OCI-LY7 (cell line): ENCODE measurements at regions not wholly inside any gene's neighbourhood (a gene's known extent, or its start where the extent isn't known, plus 50 kb on each side); places are given as distances from the start of the nearest gene placed in this dataset.

ENCODE experiments used
- BruUV-seq: library from RNA; stranded (reverse); fragments of 400-500 nt; replicated peaks from 2 replicates; lab custom pipeline; 2021; lab: Mats Ljungman, UMichigan
- CTCF ChIA-PET: fragments of 300-600 bp; sonication (Branson Sonifier 250); formaldehyde crosslinking; loops from one replicate; lab custom pipeline; 2022; ENCODE audit warnings: antibody characterized with exemption; ENCODE audit not compliant: unreplicated experiment; lab: Charles Lee
- POLR2A ChIA-PET: fragments of 300-600 bp; sonication (Branson Sonifier 250); formaldehyde crosslinking; loops from one replicate; lab custom pipeline; 2022; ENCODE audit warnings: antibody characterized with exemption; lab: Charles Lee
- DNase-seq: peaks from one replicate; pipeline ENCODE4 v3.0.0-alpha.2; 2015; ENCODE audit warnings: low spot score
- H2AFZ ChIP-seq: fragments of 200-600 bp; sonication (generic), shearing (Covaris generic); 2 replicates; pipeline ENCODE4 v1.6.1; 2014; ENCODE audit warnings: mild to moderate bottlenecking, antibody characterized with exemption, low read length, moderate library complexity
- H3K27ac ChIP-seq: fragments of 200-600 bp; sonication (generic); 2 replicates; pipeline ENCODE4 v1.5.1; 2014; ENCODE audit warnings: mixed run types, low read depth, mild to moderate bottlenecking, moderate library complexity, low read length, inconsistent platforms; ENCODE audit not compliant: poor library complexity, severe bottlenecking
- H3K36me3 ChIP-seq: fragments of 200-600 bp; sonication (generic); 2 replicates; pipeline ENCODE4 v1.6.1; 2014; ENCODE audit warnings: mild to moderate bottlenecking, antibody characterized with exemption, low read length, moderate library complexity, mixed read lengths; ENCODE audit not compliant: insufficient read depth
- H3K4me1 ChIP-seq: fragments of 200-600 bp; sonication (generic); 2 replicates; pipeline ENCODE4 v1.5.1; 2014; ENCODE audit warnings: mild to moderate bottlenecking, low read length; ENCODE audit not compliant: insufficient read depth, poor library complexity, severe bottlenecking
- H3K4me2 ChIP-seq: fragments of 200-600 bp; sonication (generic); 2 replicates; pipeline ENCODE4 v1.6.1; 2014; ENCODE audit warnings: mild to moderate bottlenecking, low read length
- H3K4me3 ChIP-seq: fragments of 200-600 bp; sonication (generic); 2 replicates; pipeline ENCODE4 v1.5.1; 2014; ENCODE audit warnings: mild to moderate bottlenecking, low read depth, low read length; ENCODE audit not compliant: poor library complexity, severe bottlenecking
- H3K79me2 ChIP-seq: fragments of 200-600 bp; sonication (generic); 2 replicates; pipeline ENCODE4 v1.6.1; 2016; ENCODE audit warnings: low read depth, mild to moderate bottlenecking, low read length, moderate library complexity, mixed read lengths; ENCODE audit not compliant: insufficient read depth
- H3K9me2 ChIP-seq: fragments of 200-600 bp; sonication (generic); 2 replicates; pipeline ENCODE4 v1.6.1; 2016; ENCODE audit warnings: mild to moderate bottlenecking, low read length, mixed read lengths; ENCODE audit not compliant: insufficient read depth
- H3K9me3 ChIP-seq: fragments of 200-600 bp; sonication (generic); 2 replicates; pipeline ENCODE4 v1.6.1; 2014; ENCODE audit warnings: mild to moderate bottlenecking, mixed run types, low read length, mixed read lengths
- H4K20me1 ChIP-seq: fragments of 200-600 bp; sonication (generic); 2 replicates; pipeline ENCODE4 v1.6.1; 2014; ENCODE audit warnings: mild to moderate bottlenecking, antibody characterized with exemption, low read length, moderate library complexity, mixed read lengths; ENCODE audit not compliant: insufficient read depth
- EZH2phosphoT487 ChIP-seq: fragments of 200-600 bp; sonication (generic); IDR thresholded peaks from 2 replicates; pipeline ENCODE4 v1.6.1; 2018; ENCODE audit warnings: low read depth, borderline replicate concordance, mild to moderate bottlenecking, mixed run types, antibody characterized with exemption, low read length, moderate library complexity, mixed read lengths
- intact Hi-C: fragments of 100-400 bp; cut with micrococcal nuclease; formaldehyde crosslinking; loops from one replicate; pipeline ENCODE4 v1.10.0; 2022; ENCODE audit not compliant: unreplicated experiment
- TF ChIP-seq, protein P1 (sequence below): fragments of 200-600 bp; sonication (generic); conservative IDR thresholded peaks from 2 replicates; pipeline ENCODE4 v1.5.1; 2014; ENCODE audit warnings: mild to moderate bottlenecking, antibody characterized with exemption, low read length, moderate library complexity, mixed read lengths

DNA sequence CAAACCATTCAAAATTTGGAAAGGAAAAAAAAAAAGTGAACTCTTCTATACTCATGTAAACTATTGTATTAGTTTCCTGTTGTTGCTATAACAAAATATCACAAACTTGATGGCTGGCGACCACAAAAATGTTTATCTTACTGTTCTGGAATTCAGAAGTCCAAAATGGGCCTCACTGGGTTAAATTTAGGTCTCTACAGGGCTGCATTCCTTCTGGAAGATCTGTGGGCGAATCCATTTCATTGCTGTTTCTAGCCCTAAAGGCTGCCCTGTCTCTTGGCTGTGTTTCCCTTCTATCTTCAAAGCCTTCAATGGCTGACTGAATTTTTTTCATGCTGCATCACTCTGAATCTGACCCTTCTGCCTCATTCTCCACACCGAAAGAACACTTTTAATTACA lies 105.1 kb upstream of the NAV3 start:
- no peak for DNase-seq
- BruUV-seq = no TSS peak
- POLR2A ChIA-PET = no interaction called here

DNA sequence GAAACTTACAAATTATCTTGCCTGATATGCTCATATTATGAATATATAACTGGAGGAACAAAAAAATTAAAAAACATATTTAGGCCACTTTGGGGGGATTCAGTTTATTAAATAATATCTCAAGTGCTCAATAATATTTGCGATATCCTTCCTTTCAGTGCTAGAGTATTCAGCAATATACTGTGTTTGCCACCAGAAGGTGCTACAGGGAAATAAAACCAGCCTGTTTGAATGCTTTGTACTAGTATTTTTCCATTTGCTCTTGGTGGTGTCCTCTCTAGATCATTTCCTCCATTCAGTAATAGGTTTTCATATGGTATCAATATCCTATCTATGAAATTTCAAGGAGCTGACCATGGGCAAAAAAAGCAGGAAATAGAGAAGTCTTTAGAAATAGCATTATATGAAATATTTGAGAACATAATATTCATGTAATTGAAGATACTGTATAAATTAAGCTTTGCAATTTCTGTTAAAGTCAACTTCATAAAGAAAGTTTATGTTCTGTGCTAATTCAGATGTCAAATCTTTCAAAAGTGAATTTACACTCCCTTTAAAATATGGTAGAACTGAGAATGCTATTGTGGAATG lies 106.2 kb upstream of the NAV3 start:
- TF ChIP-seq EZH2phosphoT487 = no peak
- TF ChIP-seq, protein P1, sequence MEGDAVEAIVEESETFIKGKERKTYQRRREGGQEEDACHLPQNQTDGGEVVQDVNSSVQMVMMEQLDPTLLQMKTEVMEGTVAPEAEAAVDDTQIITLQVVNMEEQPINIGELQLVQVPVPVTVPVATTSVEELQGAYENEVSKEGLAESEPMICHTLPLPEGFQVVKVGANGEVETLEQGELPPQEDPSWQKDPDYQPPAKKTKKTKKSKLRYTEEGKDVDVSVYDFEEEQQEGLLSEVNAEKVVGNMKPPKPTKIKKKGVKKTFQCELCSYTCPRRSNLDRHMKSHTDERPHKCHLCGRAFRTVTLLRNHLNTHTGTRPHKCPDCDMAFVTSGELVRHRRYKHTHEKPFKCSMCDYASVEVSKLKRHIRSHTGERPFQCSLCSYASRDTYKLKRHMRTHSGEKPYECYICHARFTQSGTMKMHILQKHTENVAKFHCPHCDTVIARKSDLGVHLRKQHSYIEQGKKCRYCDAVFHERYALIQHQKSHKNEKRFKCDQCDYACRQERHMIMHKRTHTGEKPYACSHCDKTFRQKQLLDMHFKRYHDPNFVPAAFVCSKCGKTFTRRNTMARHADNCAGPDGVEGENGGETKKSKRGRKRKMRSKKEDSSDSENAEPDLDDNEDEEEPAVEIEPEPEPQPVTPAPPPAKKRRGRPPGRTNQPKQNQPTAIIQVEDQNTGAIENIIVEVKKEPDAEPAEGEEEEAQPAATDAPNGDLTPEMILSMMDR = peak; percentile 97
- Histone ChIP-seq H3K4me3 (no peak overlapping the region), H3K79me2 (no peaks in the 10 kb centered on the region), H3K36me3 (no peaks in the 10 kb centered on the region), H3K9me3 (no peaks in the 10 kb centered on the region), H3K4me2 (no peak overlapping the region), H3K4me1 (peaks cover 12% of the 10 kb centered on the region), H2AFZ (peak overlapping the region; percentile 34; the same call in 1 of the 2 replicates), H3K9me2 (no peaks in the 10 kb centered on the region), H4K20me1 (no peaks in the 10 kb centered on the region), H3K27ac (no peak overlapping the region)
- intact Hi-C loops = loop anchor here (5.0 kb wide), 1 partner anchor 203 kb away; no protein-coding TSS in a partner anchor
- ChIA-PET CTCF (no interaction called here), POLR2A (no interaction called here)
- BruUV-seq = no TSS peak
- peak; percentile 72 for DNase-seq

More for the DNA sequence above, 105.1 kb upstream of the NAV3 start:
- H3K4me2 ChIP-seq = no peak overlapping the region
- H3K79me2 ChIP-seq = no peaks in the 10 kb centered on the region
- H3K36me3 ChIP-seq = no peaks in the 10 kb centered on the region; the same call in 1 of the 2 replicates
- H3K9me2 ChIP-seq = no peaks in the 10 kb centered on the region
- H3K27ac ChIP-seq = no peak overlapping the region
- peak overlapping the region; percentile 34; the same call in 1 of the 2 replicates for H2AFZ ChIP-seq
- intact Hi-C loops = no loop called here
- CTCF ChIA-PET = no interaction called here
- H3K4me3 ChIP-seq = no peak overlapping the region
- H3K9me3 ChIP-seq = no peaks in the 10 kb centered on the region
- H4K20me1 ChIP-seq = no peaks in the 10 kb centered on the region
- peaks cover 12% of the 10 kb centered on the region for H3K4me1 ChIP-seq
- TF ChIP-seq EZH2phosphoT487 = no peak
- TF ChIP-seq, protein P1 = no peak

DNA sequence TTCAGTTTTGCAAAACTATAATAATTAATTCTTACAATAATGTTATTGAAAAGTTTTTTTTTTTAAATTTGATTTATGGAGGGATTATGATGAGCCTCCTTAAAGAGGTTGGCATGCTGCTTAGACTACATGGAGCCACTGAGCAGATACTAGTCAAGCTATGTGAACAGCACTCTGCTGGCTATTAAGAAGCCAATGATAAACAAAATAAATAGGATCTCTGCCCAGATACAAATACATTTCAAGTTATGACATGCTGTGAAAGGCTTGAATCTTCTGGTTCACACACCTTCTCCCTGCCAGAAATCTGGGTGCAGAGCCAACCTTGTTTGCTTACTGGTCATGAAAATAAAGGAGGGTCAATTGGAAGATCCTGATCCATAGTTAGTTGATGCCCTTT lies 107.4 kb upstream of the NAV3 start:
- CTCF ChIA-PET = no interaction called here
- intact Hi-C loops = loop anchor here (5.0 kb wide), 1 partner anchor 204 kb away; no protein-coding TSS in a partner anchor

More for the DNA sequence above, 107.4 kb upstream of the NAV3 start:
- Histone ChIP-seq H3K27ac (no peak overlapping the region), H3K36me3 (no peaks in the 10 kb centered on the region; the same call in 1 of the 2 replicates), H3K79me2 (no peaks in the 10 kb centered on the region), H2AFZ (no peak overlapping the region), H4K20me1 (no peaks in the 10 kb centered on the region), H3K4me1 (peaks cover 12% of the 10 kb centered on the region), H3K9me2 (no peaks in the 10 kb centered on the region), H3K9me3 (peaks cover 2% of the 10 kb centered on the region; the same call in 1 of the 2 replicates), H3K4me2 (no peak overlapping the region), H3K4me3 (no peak overlapping the region)
- no peak for DNase-seq
- POLR2A ChIA-PET = no interaction called here
- BruUV-seq = no TSS peak
- TF ChIP-seq, protein P1 = no peak
- no peak for TF ChIP-seq EZH2phosphoT487
